GM21515 (cell line): ENCODE measurements at regions not wholly inside any gene's neighbourhood (a gene's known extent, or its start where the extent isn't known, plus 50 kb on each side); places are given as distances from the start of the nearest gene placed in this dataset.
"Not testable (repeated sequence)": the region's sequence is repeated elsewhere in the genome, so short reads cannot be mapped to it uniquely, and the experiment has no call there.

Experiments
- ATAC-seq: cut with Tn5 transposase; IDR thresholded peaks from one replicate; pipeline ENCODE4 v1.9.1; 2021; ENCODE audit not compliant: unreplicated experiment

DNA sequence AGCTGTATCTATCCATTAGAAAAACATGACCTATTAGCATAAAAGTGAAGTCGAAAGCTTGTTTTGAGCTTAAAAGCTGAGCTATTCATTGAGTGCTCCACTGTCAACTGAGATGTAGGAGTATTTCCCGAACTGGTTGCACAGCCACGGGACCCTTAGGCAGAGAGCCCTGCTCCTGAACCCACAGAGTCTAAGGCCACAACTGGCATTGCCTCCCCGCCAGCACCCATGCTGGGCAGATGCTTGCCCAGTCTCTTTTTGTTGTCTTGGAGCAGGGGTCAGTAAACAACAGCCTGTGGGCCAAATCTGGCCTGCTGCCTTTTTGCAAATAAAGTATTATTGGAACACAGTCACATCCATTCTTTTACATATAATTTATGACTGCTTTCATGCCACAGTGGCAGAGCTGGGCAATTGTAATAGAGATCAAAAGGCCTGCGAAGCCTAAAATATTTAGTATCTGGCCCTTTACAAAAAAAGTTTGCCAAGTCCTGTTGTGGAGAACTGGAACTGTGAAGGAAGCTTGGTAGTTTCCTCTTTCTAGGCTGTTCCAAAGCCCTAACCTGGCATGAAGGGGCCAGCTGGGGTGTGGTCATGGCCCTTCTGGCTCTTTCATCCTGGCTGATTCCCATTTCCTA is 58.4 kb upstream of the WAPL start:
- no peak for ATAC-seq

- ATAC-seq, result no peak
Observed at GRCh38 chr10:86580521-86580891, 58.9 kb upstream of the WAPL start.

DNA sequence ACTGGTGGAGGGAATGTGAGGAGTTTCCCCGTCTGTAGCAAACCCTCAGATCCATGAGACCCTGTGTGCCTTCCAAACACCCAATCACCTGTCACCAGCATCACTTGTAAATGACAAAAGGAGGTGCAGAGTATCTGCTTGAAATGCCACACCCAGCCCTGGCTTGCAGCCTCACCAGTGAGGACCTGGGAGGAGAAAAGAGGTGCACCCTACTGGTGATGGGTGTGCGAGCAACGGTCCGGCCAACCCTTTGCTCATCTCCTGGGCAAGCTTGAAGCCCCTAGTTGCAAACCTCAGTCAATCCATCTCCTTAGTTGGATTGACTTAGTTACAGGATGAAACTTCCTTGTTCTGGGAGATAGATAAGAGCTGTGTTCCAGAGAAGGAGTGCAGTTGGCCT is 62.4 kb upstream of the WAPL start:
- ATAC-seq, result peak; percentile 69

GRCh38 chr10:86585037-86585929 is 63.7 kb upstream of the WAPL start:
- ATAC-seq, result peak; percentile 86

GRCh38 chr10:86586516-86586915 is 64.9 kb upstream of the WAPL start:
- ATAC-seq, result no peak

DNA sequence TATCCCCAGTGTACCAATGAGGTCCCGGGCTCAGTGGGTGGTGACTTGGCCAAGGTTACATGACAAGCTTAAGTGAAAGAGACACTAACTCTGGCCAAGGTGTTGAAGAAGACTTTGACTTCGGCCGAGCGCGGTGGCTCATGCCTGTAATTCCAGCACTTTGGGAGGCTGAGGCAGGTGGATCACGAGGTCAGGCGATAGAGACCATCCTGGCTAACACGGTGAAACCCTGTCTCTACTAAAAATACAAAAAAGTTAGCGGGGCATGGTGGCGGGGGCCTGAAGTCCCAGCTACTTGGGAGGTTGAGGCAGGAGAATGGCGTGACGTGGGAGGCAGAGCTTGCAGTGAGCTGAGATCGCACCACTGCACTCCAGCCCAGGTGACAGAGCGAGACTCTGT is 65.6 kb upstream of the OPN4 start:
- not testable (repeated sequence) for ATAC-seq

- ATAC-seq, result no peak
Observed at GRCh38 chr10:86591436-86591835, 62.9 kb upstream of the OPN4 start.

DNA sequence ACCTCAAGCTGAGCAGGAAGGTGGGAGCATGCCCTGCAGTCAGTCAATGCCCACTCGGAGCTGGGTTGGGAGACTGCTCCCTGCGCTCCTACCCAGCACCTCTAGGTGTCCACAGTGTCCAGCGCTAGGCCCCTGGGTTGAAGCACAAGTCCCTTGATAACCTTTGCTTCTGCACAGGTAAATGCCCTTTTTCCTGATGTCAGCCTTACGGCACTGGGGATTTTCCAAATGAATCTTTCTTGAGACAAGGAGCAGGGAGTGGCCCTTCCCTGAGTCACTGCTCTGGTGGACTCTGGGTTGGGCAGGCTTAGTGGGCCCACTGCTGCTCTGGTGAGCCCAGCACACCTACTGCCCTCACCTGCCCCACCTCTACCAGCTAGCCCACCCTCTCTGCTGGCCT is 61.9 kb upstream of the OPN4 start:
- no peak for ATAC-seq

DNA sequence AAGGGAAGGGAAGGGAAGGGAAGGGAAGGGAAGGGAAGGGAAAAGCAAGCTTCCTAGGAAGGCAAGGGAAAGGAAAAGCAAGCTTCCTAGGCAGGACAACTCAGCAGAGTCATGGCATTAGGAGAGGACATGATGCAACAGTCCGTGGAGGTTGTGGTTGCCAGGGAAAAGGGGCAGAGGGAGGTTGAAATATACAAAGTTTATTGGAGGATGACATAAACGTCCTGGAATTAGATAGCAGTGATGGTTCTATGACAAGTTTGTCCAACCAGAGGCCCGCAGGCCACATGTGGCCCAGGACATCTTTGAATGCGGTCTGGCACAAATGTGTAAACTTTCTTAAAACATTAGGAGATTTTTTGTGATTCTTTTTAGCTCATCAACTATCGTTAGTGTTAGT is 59.8 kb upstream of the OPN4 start:
- no peak for ATAC-seq

GRCh38 chr10:86595496-86595895 is 58.9 kb upstream of the OPN4 start:
- no peak for ATAC-seq

- ATAC-seq, result no peak
Observed at GRCh38 chr10:86596266-86596665, 58.1 kb upstream of the OPN4 start.

DNA sequence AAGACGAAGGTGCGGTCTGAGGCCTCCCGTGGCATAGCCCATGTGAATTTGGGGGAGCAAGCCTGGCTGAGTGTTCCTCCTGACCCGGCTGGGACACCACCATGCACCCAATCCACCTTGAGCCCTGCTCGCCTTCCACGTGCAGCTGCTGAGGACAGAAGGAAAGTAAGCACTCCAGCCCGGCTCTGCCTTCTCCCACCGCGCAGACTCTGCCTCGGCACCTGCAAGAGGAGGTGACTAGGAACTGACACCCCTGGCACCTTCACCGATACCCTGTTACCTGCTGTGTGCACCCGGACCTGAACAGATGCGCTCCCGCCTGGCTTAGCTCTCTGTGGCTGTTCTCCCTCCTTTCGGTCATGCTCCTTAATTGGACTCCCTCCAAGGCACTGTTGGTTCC is 57.0 kb upstream of the OPN4 start:
- ATAC-seq, result no peak

GRCh38 chr10:86598151-86598550 is 56.2 kb upstream of the OPN4 start:
- ATAC-seq, result no peak

DNA sequence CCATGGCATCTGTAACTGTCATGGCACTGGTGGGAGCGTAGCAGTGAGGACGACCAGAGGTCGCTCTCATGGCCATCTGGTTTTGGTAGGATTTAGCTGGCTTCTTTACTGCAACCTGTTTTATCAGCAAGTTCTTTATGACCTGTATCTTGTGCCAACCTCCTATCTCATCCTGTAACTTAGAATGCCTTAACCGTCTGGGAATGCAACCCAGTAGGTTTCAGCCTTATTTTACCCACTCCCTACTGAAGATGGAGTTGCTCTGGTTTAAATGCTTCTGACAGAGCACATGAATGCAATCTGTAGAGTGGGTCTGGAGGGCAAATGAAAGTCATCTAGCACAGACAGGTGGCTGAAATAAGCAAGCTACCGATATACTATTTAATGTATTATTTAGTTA is 55.3 kb upstream of the OPN4 start:
- no peak for ATAC-seq

DNA sequence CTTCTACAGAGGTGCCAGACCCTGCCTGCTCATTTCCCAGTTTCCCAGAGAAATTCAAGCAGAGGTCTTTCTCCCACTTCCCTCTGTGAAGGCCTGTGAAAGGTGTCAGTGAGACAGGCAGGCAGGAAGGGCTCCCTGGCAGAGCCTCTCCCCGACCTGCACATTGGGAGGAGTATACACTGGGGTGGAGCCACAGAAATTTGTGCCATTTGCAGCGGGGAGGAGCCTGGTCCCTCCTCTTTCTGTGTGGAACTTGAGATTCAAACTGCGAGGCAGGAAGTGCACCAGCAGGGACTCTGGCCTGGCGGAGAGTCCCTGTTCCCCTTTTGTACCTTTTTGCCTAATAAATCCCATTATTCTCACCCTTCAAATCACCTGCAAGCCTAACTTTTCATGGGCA is 54.6 kb upstream of the OPN4 start:
- ATAC-seq, result peak; percentile 88

- no peak for ATAC-seq
Observed at GRCh38 chr10:86600296-86600695, 54.1 kb upstream of the OPN4 start.

DNA sequence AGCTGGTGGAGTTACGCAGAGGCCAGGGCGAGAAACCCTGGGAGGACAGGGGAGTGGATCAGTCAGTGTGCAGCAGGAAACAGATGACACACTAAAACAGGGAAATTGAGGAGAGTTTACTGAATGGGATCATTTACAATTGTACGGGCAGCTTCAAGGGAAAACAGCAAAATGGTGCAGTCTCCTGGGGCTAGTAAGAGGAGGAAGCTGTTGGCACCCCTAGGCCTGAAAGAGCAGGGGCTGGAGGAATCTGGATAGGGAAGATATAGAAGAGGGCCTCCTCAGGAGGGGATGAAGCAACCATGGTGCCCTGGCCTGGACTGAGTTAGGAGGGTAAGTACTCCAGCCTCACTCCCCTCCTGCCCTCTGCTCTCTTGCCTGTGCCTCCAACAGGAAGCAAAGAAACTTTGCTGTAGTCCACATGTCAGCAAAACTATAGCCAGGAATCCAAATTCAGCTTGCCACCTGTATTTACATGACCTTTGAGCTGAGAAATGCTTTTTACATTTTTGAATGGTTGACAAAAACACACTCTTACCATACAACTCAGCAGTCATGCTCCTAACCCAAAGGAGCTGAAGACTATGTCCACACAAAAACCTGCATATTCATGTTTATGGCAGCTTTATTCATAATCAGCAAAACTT is 52.3 kb upstream of the OPN4 start:
- ATAC-seq, result no peak

- ATAC-seq, result no peak
Observed at GRCh38 chr10:86603256-86603655, 51.1 kb upstream of the OPN4 start.
